Cardiac fibroblast (primary cell): ENCODE measurements at regions not wholly inside any gene's neighbourhood (a gene's known extent, or its start where the extent isn't known, plus 50 kb on each side); places are given as distances from the start of the nearest gene placed in this dataset.
"Not testable (repeated sequence)": the region's sequence is repeated elsewhere in the genome, so short reads cannot be mapped to it uniquely, and the experiment has no call there.

Source experiments
- DNase-seq, 2 donors: peaks; one replicate each; pipeline versions ENCODE4 v3.0.0 to v3.0.0-alpha.2; 2010; ENCODE audit warnings: low read depth in 2 of 2
- H3K4me3 ChIP-seq, 2 donors: replicated peaks in 1 of 2; 1 replicate in 1 of 2; 2 replicates in 1 of 2; pipeline ENCODE4 v1.5.1; 2011; ENCODE audit warnings: low read depth in 2 of 2, low read length in 2 of 2, mild to moderate bottlenecking in 2 of 2, moderate library complexity in 1 of 2
- CTCF ChIP-seq: IDR thresholded peaks from one replicate; pipeline ENCODE4 v1.5.1; 2011; ENCODE audit warnings: low read depth, mild to moderate bottlenecking, low read length, inconsistent platforms

DNA sequence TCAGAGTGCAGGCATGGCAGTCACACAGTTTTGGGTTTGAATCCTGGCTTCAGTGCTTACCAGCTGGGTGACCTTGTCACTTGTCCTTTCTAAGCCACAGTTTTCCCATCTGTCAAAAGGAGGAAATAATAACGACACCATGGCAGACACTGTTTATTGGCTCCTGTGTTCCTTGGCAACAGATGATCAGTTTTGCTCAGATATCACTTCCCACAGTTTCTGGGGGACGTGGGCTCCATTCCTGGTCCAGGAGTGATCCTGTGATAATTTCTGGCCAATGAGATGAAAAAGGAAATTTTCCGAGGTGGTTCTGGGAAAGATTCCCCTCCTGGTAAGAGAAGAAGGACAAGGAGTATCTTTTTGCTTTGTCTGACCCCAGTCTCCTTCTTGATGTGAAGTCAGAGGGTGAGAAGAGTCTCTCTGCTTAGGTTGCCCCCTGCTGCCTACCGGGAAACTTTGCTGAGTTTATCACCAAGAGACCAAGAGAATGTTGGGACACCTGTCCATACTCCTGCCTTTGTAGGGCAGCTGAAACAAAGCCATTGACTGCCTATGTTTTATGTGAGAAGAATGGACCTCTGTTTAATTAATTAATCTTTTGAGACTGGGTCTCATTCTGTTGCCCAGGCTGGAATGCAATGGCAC, 178.9 kb upstream of the NRXN3 start:
- peak; percentile 10 for TF ChIP-seq CTCF
- no peak overlapping the region for H3K4me3 ChIP-seq
- no peak for DNase-seq

GRCh38 chr14:78005325-78005724, 164.8 kb upstream of the NRXN3 start:
- DNase-seq, result peak; percentile 40 to 69
- no peak overlapping the region for H3K4me3 ChIP-seq
- no peak for TF ChIP-seq CTCF

DNA sequence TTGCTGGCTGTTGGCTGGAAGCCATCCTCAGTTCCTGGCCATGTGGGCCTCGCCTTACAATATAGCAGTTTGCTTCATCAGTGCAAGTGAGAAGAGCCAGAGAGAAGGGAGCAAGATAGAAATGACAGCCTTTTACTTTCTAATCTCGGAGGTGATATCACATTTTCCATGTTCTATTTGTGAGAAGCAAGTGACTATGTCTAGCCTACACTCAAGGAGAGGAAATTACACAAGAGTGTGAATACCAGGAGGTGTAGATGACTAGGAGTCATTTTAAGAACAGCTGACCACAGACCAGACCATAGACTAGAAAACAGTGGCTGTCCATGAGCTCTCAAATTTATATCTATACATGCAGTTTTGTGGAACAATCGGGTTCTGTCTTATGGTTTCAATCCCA, 163.0 kb upstream of the NRXN3 start:
- peak; percentile 19 to 45 for DNase-seq
- no peak for TF ChIP-seq CTCF
- H3K4me3 ChIP-seq, result no peak overlapping the region

DNA sequence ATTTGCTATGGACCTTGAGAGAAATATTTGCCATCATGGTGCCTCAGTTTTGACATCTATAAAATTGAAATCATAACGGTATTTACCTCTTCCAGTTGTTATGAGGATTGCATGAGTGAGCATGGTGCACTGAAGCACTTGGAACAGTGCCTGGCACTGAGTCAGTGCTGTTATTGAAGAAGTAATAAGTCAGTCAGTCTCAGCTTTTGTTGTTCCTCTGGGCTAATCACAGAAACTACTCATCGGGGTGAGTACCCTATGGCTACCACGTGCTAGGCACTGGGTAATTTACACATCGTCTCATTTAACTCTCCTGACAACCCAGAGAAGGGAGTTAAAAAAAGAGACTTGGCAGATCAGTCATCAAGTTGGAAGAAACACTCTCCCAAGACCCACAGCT, 159.5 kb upstream of the NRXN3 start:
- no peak overlapping the region for H3K4me3 ChIP-seq
- TF ChIP-seq CTCF, result no peak
- peak; percentile 32 to 72 for DNase-seq

DNA sequence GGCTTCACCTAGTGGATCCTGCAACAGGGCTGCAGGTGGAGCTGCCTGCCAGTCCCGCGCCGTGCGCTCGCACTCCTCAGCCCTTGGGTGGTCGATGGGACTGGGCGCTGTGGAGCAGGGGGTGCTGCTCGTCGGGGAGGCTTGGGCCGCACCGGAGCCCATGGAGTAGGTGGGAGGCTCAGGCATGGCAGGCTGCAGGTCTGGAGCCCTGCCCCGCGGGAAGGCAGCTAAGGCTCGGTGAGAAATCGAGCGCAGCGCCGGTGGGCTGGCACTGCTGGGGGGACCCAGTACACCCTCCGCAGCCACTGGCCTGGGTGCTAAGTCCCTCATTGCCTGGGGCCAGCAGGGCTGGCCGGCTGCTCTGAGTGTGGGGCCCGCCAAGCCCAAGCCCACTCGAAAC, 156.3 kb upstream of the NRXN3 start:
- H3K4me3 ChIP-seq, DNase-seq: not testable (repeated sequence)

- no peak for TF ChIP-seq CTCF
- H3K4me3 ChIP-seq, result no peak overlapping the region
- no peak for DNase-seq
These were observed 153.6 kb upstream of the NRXN3 start for GRCh38 chr14:78016532-78016931.

DNA sequence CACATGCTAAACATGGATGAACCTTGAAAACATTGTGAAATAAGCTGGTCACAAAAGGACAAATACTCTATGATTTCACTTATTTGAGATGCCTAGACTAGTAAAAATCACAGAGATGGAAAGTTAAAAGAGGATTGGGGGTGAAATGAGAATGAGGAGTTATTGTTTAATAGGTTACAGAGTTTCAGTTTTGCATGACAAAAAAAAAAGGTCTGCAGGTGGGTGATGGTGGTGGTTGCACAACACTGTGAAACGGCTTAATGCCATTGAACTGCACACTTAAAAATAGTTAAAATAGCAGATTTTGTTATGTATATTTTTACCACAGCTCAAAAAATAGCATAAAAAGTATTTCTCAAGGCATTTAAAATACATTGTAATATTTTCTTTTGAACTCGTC, 151.9 kb upstream of the NRXN3 start:
- DNase-seq, result no peak
- no peak for TF ChIP-seq CTCF
- no peak overlapping the region for H3K4me3 ChIP-seq
